Nephron (organoid): ENCODE measurements at regions not wholly inside any gene's neighbourhood (a gene's known extent, or its start where the extent isn't known, plus 50 kb on each side); places are given as distances from the start of the nearest gene placed in this dataset.

Experiments used
- H3K27ac Mint-ChIP-seq, 3 experiments: 2 replicates each; pipeline ENCODE4 v1.8.0; 2020; ENCODE audit warnings: mixed read lengths in 3 of 3, mild to moderate bottlenecking in 2 of 3, moderate library complexity in 1 of 3
- H3K27me3 Mint-ChIP-seq: 2 replicates; pipeline ENCODE4 v1.8.0; 2021; ENCODE audit warnings: low read depth, mild to moderate bottlenecking, moderate library complexity, mixed read lengths
- H3K36me3 Mint-ChIP-seq: 2 replicates; pipeline ENCODE4 v1.8.0; 2020; ENCODE audit warnings: low read depth, mixed read lengths
- H3K4me1 Mint-ChIP-seq: 2 replicates; pipeline ENCODE4 v1.8.0; 2020; ENCODE audit warnings: mixed read lengths
- H3K4me3 Mint-ChIP-seq, 3 experiments: 2 replicates each; pipeline ENCODE4 v1.8.0; 2020; ENCODE audit warnings: mild to moderate bottlenecking in 3 of 3, mixed read lengths in 3 of 3, moderate library complexity in 2 of 3
- H3K9me3 Mint-ChIP-seq: 2 replicates; pipeline ENCODE4 v1.8.0; 2020; ENCODE audit warnings: mixed read lengths
- TF ChIP-seq, protein P1 (sequence below), 3 experiments: fragments of 200-600 bp; sonication (generic); IDR thresholded peaks; one replicate each; pipeline ENCODE4 v1.5.0; 2021; ENCODE audit warnings: antibody characterized with exemption in 3 of 3; ENCODE audit not compliant: unreplicated experiment in 3 of 3

DNA sequence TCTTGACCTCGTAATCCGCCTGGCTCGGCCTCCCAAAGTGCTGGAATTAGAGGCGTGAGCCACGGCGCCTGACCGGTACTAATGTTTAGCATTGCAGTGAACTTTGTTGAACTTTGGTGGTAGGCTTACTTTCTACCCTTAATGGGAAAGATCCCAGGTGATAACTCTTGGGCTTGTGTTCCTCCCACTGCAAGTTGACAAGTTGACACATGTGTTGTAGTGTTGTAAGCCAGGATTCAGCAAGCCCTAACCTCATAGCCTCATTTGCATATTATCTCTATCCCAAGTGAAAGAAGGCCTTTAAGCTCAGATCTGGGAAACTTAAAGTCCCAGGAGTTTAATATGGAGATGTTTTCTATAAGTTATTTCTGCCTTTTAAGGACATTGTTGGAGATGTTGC lies 80.0 kb upstream of the CLCN4 start:
- Mint-ChIP-seq H3K27me3 (no peaks in the 10 kb centered on the region), H3K36me3 (peaks cover 35% of the 10 kb centered on the region), H3K27ac (no peak overlapping the region), H3K4me3 (no peak overlapping the region), H3K9me3 (peaks cover 2% of the 10 kb centered on the region), H3K4me1 (peaks cover 8% of the 10 kb centered on the region)
- TF ChIP-seq, protein P1, sequence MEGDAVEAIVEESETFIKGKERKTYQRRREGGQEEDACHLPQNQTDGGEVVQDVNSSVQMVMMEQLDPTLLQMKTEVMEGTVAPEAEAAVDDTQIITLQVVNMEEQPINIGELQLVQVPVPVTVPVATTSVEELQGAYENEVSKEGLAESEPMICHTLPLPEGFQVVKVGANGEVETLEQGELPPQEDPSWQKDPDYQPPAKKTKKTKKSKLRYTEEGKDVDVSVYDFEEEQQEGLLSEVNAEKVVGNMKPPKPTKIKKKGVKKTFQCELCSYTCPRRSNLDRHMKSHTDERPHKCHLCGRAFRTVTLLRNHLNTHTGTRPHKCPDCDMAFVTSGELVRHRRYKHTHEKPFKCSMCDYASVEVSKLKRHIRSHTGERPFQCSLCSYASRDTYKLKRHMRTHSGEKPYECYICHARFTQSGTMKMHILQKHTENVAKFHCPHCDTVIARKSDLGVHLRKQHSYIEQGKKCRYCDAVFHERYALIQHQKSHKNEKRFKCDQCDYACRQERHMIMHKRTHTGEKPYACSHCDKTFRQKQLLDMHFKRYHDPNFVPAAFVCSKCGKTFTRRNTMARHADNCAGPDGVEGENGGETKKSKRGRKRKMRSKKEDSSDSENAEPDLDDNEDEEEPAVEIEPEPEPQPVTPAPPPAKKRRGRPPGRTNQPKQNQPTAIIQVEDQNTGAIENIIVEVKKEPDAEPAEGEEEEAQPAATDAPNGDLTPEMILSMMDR (IDR thresholded peaks at IDR 0.05; ENCODE audit: unreplicated experiment in 3 of 3), result no peak

GRCh38 chrX:10077425-10078188 lies 79.2 kb upstream of the CLCN4 start:
- no peak overlapping the region for H3K4me3 Mint-ChIP-seq
- H3K36me3 Mint-ChIP-seq, result peaks cover 37% of the 10 kb centered on the region
- no peak overlapping the region for H3K27ac Mint-ChIP-seq
- peaks cover 8% of the 10 kb centered on the region for H3K4me1 Mint-ChIP-seq
- no peaks in the 10 kb centered on the region for H3K27me3 Mint-ChIP-seq
- TF ChIP-seq, protein P1 (IDR thresholded peaks at IDR 0.05; ENCODE audit: unreplicated experiment in 3 of 3), result no peak
- peaks cover 2% of the 10 kb centered on the region for H3K9me3 Mint-ChIP-seq

GRCh38 chrX:10078266-10078665 lies 78.5 kb upstream of the CLCN4 start:
- Mint-ChIP-seq H3K4me1 (peaks cover 14% of the 10 kb centered on the region), H3K27me3 (no peaks in the 10 kb centered on the region), H3K9me3 (peaks cover 2% of the 10 kb centered on the region), H3K36me3 (peaks cover 36% of the 10 kb centered on the region), H3K27ac (no peak overlapping the region), H3K4me3 (no peak overlapping the region)
- TF ChIP-seq, protein P1 (IDR thresholded peaks at IDR 0.05; ENCODE audit: unreplicated experiment in 3 of 3), result no peak

- no peak overlapping the region for H3K4me3 Mint-ChIP-seq
- peak overlapping the region in 2 of 3 experiments; percentile 65 to 67 for H3K27ac Mint-ChIP-seq
- H3K4me1 Mint-ChIP-seq, result peaks cover 20% of the 10 kb centered on the region
Observed at GRCh38 chrX:10079231-10079630, 77.5 kb upstream of the CLCN4 start.

DNA sequence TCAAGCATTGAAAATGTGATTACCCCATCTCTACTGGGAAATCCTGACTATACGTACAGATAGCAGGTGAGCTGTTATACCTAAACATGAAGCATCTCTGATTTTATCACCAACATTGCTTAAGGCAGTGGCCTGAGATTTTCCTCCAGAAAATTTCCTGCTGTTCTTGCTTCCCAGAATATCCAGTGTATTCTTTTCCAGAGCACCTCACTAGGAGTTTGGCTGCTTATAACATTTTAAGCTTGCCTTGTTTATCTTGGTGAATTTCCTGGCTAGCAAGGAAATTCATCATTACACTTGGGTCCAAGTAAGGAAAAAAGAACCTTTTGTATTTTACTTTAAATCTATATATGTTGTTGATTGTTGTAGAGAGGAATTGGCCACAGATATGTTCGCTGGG lies 73.0 kb upstream of the CLCN4 start:
- Mint-ChIP-seq H3K9me3 (peaks cover 2% of the 10 kb centered on the region), H3K27me3 (peaks cover 3% of the 10 kb centered on the region), H3K4me3 (no peak overlapping the region), H3K4me1 (peaks cover 17% of the 10 kb centered on the region), H3K27ac (peak overlapping the region in 1 of 3 experiments; percentile 9), H3K36me3 (peaks cover 33% of the 10 kb centered on the region)
- TF ChIP-seq, protein P1 (IDR thresholded peaks at IDR 0.05; ENCODE audit: unreplicated experiment in 3 of 3), result no peak

More at GRCh38 chrX:10079231-10079630, 77.5 kb upstream of the CLCN4 start:
- TF ChIP-seq, protein P1 (IDR thresholded peaks at IDR 0.05; ENCODE audit: unreplicated experiment in 3 of 3), result no peak
- Mint-ChIP-seq H3K36me3 (peaks cover 36% of the 10 kb centered on the region), H3K9me3 (peaks cover 2% of the 10 kb centered on the region), H3K27me3 (no peaks in the 10 kb centered on the region)

DNA sequence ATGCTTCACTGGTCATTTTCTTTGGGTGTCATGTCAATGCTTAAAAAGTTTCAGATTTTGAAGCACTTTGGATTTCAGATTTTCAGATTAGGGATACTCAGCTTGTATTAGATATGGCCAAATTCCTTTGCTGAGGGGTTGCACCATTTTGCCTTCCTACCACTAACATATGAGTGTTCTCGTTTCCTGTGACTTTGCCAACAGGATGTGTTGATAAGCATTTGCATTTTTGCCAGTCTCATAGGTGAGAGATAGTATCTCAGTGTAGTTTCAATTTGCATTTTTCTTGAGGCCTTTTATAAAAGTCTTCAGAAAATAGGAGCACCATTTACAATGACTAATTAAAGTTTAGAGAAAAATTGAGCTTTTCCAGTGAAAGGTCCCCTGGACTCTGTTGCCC lies 71.6 kb upstream of the CLCN4 start:
- TF ChIP-seq, protein P1 (IDR thresholded peaks at IDR 0.05; ENCODE audit: unreplicated experiment in 3 of 3), result no peak
- H3K27ac Mint-ChIP-seq, result no peak overlapping the region

More for the DNA sequence above, 71.6 kb upstream of the CLCN4 start:
- H3K9me3 Mint-ChIP-seq, result peaks cover 2% of the 10 kb centered on the region
- H3K27me3 Mint-ChIP-seq, result peaks cover 3% of the 10 kb centered on the region
- peaks cover 22% of the 10 kb centered on the region for H3K36me3 Mint-ChIP-seq
- peaks cover 12% of the 10 kb centered on the region for H3K4me1 Mint-ChIP-seq
- H3K4me3 Mint-ChIP-seq, result no peak overlapping the region
